ENCODE measurements at regions not wholly inside any gene's neighbourhood (a gene's known extent, or its start where the extent isn't known, plus 50 kb on each side); places are given as distances from the start of the nearest gene placed in this dataset.
"Not testable (repeated sequence)": the region's sequence is repeated elsewhere in the genome, so short reads cannot be mapped to it uniquely, and the experiment has no call there.

DNA sequence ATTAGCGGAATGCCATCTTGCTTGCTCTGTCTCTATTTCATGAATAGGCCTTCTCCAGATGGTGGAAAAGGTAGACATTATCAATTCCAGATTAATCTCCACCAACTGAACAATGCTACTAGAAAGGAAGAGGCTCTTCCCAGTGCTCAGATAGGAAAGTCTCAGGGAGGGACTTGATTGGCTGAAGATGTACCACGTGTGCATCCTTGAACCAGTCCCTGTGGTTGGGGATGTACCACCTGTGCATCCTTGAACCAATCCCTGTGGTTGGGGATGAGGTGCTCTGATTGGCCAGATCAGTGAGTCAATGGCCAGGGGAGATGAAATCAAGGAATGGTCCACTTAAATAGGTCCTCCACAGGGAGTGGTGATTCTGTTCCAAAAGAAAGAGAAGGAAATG, 246.2 kb downstream of the NPIPA7 start:
- DNase-seq = not testable (repeated sequence)

DNA sequence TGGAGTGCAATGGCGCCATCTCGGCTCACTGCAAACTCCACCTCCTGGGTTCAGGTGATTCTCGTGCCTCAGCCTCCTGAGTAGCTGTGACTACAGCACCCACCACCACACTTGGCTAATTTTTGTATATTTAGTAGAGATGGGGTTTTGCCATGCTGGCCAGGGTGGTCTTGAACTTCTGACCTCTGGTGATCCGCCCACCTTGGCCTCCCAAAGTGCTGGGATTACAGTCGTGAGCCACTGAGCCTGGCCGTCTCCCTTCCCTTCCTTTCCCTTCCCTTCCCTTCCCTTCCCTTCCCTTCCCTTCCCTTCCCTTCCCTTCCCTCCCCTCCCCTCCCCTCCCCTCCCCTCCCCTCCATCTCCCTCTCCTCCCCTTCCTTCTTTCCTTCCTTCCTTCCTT, 248.9 kb downstream of the NPIPA7 start:
- not testable (repeated sequence) for DNase-seq

DNA sequence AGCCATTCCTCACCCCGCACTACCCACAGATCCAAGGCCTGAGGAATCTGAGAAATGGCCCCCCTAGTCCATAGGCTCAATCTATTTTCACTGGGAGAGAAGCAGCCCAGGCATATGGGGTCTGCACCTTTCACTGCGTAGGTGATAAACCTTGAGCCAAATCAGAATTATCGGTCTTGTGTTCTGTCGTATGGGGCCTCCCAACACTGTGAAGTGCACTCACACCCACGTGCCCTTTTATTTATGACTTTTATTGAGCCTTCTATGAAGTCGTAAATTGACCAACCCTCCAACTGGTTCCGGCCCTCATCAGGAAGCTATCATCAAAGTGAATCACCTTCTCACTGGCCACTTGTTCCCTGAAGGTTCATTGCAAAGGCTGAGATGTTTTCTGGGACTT, 259.3 kb downstream of the NPIPA7 start:
- DNase-seq = not testable (repeated sequence)

DNA sequence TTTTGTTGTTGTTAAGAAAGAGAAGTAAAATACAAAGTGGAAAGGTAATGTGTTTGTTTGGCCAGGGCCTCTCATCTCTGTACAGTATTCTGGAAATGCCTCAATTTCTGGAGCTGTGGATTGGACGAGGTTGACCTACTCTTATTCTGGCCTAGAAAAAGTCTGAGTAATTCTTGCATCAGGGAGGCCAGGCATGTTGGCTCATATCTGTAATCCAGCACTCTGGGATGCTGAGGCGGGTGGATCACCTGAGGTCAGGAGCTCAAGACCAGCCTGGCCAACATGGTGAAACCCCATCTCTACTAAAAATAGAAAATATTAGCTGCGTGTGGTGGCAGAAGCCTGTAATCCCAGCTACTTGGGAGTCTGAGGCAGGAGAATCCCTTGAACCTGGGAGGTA, 259.8 kb downstream of the NPIPA7 start:
- DNase-seq = not testable (repeated sequence)

DNA sequence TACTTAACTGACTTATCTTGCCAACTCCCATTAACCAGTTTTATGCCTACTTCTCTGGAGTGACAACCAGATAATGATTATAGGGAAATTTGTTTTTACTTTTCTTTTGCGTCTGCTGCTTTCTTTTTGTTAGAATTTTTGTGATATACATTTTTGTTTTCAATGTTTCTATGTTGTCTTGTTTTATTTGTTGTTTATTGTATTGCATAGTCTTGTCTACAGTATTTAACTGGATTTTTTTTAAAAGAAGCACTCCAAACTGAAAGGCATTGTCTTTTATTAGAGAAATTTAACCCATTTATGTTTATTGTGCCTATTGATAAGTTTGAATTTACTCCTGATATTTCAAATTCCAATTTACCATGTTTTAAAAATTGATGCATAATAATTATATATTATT, 264.9 kb downstream of the NPIPA7 start:
- not testable (repeated sequence) for DNase-seq

DNA sequence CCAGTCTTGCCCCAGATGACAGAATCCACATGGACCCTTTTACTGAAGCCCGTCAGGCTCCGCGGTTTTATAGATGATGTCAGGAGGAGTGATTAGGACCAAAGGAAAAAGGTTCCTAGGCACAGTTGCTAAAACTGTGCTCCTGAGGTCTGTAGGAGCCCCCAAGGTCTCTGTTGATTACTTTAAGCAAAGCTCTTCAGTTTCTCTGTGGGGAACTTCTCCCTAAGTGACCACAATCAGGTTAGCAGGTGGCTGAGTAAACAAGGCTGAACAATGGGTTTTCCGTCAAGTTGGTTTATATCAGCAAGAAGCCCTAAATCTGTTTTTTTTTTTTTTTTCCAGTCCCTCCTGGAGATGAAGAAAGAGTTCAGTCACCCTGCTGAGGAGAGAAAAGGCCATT, 269.1 kb downstream of the NPIPA7 start:
- DNase-seq = not testable (repeated sequence)

DNA sequence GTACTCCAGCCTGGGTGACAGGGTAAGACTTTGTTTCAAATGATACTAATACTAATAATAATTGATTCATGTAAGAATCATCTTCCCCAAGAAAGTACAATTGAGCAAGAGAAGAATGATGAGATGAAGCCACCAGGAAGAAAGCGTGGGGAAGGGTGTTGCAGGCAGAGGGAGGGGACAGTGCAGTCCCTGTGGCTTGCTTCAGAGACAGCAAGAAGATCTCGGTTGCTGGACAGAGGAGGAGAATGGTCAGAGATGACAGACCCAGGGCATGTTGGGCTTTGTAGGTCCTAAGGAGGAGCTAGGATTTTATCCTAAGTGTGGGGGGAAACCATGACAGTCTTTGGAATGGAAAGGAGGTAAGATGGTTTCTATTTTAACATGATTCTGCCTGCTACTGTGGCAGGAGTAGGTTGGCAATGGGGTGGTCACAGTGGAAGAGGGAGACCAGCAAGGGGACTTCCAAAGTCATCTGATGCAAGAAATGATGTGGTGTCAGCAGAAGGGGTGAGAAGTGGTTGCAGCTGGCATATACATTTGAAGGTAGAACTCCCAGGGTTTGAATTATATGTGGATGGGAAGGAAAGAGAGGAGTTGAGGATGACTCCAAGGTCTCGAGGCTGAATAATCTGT, 293.4 kb downstream of the NPIPA7 start:
- DNase-seq = not testable (repeated sequence)

DNA sequence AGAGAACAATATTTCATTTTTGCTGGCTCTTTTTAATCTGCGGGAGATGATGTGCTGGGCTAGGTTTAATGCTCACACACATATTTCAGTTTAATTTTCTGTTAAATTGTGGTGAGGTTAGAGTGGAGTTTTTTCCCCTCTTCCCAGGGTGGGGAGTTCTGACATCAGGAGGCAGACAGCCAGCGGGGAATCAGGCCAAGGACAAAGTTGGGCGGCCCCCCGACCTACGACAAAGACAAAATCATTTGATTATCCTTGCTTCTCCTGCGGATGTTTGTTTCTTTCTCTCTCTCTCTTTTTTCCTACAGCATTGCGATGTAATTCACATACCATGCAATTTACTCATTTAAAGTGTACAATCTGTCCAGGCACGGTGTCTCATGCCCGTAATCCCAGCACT, 295.9 kb downstream of the NPIPA7 start:
- not testable (repeated sequence) for DNase-seq

DNA sequence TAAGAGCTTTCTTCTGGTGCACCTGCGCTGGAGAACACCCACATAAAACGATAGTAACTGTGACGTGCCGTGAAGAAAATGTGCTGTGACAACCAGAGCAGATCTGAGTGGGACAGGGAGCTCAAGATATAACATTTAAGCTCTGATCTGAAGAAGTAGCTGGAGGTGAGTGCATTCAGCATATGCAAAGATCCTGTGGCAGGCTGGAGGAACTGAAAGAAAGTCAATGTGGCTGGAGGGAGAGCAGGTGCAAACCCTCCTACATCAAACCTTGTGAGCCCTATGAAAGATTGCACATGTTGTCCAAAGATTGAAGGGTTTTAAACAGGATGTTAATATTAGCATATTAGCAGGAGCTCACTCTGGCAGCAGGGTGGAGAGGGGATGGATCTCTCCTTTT, 342.9 kb downstream of the NPIPA7 start:
- DNase-seq = not testable (repeated sequence)

DNA sequence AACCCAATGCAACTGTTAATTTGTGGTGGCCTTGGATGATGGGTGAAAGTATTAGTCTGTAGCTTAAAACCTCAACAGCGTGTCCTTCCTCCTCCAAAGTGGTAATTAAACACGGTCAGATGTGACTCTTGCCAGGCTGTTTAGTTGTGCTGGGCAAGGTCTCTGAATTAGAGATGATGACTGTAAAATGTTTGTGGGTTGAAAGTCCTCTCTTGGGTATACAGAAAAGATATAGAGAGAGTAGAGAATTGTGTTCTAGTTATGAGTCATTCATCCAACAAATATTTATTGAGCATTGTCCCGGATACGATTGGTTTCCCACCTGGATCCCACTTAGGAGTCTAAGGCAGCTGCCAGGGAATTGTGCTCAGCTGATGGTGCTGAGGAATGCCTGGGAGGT, 343.7 kb downstream of the NPIPA7 start:
- not testable (repeated sequence) for DNase-seq

DNA sequence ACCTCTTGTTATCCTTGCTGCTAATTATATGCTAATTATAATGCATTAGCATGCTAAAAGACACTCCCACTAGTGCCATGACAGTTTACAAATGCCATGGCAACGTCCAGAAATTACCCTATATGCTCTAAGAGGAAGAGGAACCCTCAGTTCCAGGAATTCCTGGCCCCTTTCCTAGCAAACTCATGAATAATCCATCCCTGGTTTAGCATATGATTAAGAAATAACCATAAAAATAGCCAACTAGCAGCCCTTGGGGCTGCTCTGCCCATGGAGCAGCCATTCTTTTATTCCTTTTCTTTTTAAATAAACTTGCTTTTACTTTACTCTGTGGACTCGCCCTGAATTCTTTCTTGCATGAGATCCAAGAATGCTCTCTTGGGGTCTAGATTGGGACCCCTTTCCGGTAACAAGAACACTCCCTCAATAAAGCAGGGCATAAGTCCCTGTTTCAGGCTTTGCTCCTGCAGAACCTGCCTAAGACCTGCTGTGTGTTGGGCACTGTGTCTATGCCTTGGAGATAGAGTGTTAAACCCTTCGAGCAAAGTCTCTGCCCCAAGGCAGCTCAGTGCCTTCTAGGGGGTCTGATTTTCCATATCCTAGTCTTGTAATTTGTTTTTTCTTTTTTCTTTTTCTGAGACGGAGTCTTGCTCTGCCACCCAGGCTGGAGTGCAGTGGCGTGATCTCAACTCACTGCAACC, 345.0 kb downstream of the NPIPA7 start:
- not testable (repeated sequence) for DNase-seq

DNA sequence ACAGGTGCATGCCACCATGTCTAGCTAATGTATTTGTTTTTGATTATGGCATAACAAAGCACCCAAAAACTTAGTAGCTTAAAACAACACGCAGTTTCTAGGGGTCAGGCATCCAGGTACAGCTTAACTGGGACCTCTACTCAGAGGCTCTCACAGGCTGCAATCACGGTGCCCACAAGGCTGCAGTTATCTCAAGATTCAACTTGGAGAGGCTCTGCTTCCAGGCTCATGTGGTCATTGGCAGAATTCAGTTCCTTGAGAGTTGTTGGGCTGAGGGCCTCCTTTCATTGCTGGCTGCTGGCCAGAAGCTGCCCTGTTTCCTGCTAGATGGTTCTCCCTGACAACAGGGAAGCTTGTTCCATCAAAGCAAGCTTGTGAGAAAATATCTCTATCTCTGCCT, 348.1 kb downstream of the NPIPA7 start:
- DNase-seq = not testable (repeated sequence)

DNA sequence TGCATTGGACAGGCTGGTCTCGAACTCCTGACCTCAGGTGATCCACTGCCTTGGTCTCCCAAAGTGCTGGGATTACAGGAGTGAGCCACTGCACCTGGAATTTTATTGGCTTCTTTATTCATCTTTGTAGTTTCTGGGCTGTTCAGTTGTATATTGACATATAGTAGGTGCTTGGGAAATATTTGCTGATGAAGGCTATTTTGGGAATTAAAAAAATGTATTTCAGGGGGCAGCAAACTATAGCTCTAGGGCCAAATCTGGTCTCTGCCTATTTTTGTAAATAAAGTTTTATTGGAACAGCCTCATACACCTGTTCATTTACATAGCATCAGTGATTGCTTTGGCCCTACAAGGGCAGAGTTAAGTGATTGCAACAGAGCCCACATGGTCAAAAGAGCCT, 363.6 kb downstream of the NPIPA7 start:
- DNase-seq = not testable (repeated sequence)

DNA sequence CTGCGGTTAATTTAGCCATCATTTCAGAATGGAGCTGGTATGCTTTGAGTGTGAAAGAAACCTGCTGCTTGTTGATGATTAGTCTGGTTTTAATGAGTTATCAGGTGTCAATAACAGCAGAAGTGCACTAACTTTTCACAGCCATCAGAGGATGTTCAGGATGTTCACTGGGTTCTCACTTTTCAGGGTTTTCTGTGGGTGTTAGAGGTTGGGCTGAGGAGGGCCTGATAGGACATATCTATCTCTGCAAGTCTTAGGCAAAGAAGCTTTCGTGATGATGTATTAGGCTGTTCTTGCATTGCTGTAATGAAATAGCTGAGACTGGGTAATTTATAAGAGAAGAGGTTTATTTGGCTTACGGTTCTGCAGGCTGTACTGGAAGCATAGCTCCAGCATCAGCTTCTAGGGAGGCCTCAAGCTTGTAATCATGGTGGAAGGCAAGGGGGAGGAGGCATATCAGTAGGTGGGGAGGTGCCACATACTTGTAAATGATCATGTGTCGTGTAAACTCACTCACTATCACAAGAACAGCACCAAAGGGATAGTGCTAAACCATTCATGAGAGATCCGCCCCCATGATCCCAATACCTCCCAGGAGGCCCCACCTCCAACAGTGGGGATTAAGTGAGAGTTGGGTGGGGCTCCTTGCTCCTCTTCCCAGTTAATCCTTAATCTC, 376.2 kb downstream of the NPIPA7 start:
- DNase-seq = not testable (repeated sequence)

DNA sequence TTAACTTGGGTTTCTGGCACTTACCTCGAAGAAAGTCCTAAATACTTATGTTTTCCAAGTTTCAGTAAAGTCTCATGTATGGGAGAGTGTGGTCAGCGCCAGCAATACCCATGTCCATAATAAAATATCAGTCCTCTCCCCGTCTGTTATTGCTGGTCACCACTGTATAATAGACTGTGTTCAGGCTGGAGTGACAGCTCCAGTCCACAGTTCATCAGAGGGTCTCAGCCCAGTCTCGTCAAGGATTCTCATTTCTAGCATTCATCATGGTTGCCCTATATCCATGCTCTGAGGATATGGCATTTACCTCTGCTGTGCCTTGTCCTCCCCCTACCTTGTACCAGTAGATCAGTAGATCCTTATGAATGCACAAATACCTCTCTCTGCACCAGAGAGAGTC, 384.5 kb downstream of the NPIPA7 start:
- DNase-seq = no peak

DNA sequence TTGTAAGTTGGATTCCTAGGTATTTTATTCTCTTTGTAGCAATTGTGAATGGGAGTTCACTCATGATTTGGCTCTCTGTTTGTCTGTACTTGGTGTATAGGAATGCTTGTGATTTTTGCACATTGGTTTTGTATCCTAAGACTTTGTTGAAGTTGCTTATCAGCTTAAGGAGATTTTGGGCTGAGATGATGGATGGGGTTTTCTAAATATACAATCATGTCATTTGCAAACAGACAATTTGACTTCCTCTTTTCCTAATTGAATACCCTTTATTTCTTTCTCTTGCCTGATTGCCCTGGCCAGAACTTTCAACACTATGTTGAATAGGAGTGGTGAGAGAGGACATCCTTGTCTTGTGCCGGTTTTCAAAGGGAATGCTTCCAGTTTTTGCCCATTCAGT, 391.8 kb downstream of the NPIPA7 start:
- DNase-seq = not testable (repeated sequence)

DNA sequence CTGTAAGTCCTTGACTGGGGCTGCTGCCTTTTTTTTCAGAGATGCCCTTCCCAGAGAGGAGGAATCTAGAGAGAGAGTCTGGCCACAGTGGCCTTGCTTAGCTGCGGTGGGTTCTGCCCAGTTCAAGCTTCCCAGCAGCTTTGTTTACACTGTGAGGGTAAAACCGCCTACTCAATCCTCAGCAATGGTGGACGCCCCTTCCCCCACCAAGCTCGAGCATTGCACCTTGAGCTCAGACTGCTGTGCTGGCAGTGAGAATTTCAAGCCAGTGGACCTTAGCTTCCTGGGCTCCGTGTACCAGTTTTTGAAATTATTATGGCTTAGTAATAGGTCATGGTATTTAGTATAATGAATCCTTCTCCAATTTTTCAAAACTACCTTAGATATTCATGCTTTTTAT, 395.4 kb downstream of the NPIPA7 start:
- no peak for DNase-seq

DNA sequence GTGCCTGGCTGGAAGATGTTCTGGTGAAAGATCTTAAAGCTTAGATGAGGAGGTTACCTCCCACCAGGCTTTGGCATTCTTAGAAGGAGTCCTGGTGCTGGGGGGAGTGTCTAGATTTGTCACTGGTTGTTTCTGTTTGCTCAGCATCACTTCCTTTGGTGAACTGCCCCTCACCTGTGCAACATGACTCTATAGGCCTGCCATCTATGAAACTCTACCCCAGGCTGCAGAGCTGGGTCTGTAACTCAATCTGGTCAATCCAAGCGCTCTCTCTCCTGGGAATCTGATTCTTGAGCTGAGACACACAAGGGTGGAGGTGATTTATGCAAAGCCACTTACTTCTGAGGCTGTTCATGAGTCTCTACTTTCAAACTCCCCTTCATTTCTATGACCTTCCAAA, 399.4 kb downstream of the NPIPA7 start:
- DNase-seq = no peak

DNA sequence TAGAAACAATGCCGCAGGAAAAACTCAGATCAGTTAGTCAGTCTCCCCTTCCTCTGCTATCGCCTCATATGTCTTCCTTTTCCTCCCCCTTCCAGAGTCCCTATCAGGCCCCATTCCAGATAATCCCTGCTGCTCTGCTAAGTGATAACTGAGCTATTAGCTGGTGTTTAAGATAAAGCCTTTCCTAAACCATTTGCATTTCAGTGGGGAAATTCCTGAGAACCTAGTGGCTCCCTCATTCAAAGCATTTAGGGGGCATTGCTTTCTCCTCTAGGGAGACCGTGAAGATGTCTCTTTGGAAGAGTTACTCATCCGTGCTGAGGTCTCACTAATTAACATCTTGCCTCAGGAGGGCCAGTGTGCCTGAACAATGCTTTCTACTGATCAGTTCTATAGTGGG, 401.6 kb downstream of the NPIPA7 start:
- no peak for DNase-seq

DNA sequence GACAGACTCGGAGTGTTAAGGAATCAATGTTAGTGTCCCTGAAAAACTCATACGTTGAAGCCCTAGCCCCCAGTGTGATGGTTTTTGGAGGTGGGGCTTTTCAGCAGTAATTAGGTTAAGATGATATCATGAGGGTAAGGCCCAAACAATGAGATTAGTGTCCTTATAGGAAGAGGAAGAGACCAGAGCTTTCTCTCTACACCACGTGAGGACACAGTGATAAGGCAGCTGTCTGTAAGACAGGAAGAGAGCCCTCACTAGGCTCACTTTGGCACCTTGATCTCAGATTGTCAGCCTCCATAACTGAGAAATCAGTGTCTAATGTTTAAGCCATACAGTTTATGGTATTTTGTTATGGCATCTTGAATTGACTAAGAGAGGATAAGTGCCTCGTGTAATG, 403.2 kb downstream of the NPIPA7 start:
- DNase-seq = no peak

DNA sequence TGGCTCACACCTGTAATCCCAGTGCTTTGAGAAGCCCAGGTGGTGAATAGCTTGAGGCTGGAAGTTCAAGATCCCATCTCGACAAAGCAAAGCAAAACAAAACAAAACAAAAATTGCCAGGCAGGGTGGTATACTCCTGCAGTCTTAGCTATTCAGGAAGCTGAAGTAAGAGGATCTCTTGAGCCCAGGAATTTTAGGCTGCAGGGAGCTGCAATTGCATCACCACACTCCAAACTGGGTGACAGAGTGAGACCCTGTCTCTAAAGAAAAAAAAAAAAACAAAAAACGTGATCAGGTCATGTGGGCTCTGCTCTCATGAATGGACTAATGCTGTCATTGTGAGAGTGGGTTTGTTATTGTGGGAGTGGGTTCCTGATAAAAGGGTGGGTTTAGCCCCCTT, 409.1 kb downstream of the NPIPA7 start:
- DNase-seq = no peak

DNA sequence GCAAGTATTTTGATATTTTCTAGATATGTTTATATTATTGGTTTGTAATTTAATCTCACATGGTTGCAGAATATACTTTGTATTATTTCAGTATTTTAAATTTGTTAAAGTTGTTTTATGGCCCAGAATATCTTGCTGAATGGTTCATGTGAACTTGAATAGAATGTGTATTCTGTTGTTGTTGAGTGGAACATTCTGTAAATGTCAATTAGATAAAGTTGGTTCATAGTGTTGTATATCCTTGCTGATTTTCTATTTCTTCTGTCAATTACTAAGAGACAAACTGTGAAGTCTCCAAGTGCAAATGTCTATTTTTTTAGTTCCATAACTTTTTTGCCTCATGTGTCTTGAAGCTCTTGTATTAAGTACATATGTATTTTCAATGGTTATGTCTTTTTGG, 411.7 kb downstream of the NPIPA7 start:
- no peak for DNase-seq

DNA sequence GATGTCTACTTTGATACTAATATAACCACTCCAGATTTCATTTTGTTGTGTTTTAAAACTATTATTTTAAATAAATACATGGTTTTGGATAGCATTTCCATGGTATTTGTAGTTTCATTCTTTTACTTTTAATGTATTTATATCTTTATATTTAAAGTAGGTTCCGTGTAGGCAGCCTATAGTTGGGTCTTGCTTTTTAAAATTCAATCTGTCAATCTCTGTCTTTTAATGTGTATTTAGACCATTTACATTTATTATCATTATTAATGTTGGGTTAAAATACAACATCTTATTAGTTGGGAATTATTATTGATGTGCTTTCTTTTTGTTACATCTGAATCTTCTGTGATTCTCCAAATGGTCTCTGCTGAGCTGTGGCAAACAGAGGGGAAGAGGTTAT, 412.1 kb downstream of the NPIPA7 start:
- DNase-seq = no peak

DNA sequence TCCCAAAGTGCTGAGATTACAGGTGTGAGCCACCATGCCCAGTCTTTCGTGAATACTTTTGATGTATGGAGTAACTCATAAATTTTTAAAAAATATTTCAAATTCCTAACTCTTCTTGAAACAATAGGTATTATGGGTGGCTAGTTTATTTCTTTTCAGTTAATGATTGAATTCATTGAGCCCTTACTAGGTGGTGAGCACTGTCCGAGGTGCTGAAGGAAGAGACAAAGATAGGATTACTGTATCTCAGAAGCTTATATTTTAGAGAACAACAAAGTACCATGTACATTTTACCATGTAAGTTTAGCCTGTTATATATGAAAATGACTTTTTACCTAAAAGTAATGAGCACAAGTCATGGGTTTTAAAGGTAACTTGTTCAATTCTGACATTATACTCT, 418.3 kb downstream of the NPIPA7 start:
- no peak for DNase-seq

Data from stimulated activated CD4-positive, alpha-beta T cell treated with anti-CD3 and anti-CD28 coated beads, Interleukin-4, amount 100 ng/mL, for 24 hours (primary cell).